Myocyte (in vitro differentiated cells): ENCODE measurements at regions not wholly inside any gene's neighbourhood (a gene's known extent, or its start where the extent isn't known, plus 50 kb on each side); places are given as distances from the start of the nearest gene placed in this dataset.
A peak's percentile ranks its signal among the peaks of the same experiment; 100 is the strongest.

Experiments
- DNase-seq: peaks from one replicate; pipeline ENCODE4 v3.0.0-alpha.2; 2012; ENCODE audit warnings: low read depth

DNA sequence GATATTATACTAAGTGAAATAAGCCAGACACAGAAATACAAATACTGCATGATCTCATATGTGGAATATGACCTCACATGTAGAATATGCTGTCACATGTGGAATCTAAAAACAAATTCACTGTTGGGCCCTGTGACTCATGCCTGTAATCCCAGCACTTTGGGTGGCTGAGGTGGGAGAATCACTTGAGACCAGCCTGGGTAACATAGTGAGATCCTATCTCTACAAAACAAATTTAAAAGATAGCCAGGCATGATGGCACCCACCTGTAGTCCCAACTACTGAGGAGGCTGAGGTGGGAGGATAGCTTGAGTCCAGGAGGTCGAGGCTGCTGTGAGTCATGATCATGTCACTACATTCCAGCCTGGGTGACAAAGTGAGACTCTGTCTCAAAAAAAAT, 160.3 kb downstream of the PTEN start:
- no peak for DNase-seq

DNA sequence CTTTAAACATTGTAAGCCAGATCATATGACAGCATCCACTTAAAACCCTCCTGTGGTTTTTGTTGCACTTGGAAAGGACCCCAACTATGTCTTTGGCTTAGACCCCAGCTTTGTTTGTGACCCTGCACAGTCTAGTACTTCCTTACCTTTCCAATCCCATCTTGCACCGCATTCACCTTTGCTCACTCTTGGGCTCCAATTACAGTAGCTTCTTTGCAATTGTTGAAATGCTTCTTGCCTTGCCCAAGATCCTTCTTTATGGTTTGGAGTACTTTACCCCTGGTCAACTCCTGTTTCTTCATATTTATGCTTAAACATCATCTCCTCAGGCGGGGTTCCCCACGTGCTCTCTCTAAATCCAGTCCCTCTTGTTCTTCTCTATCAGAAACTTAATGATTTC, 162.6 kb downstream of the PTEN start:
- no peak for DNase-seq

DNA sequence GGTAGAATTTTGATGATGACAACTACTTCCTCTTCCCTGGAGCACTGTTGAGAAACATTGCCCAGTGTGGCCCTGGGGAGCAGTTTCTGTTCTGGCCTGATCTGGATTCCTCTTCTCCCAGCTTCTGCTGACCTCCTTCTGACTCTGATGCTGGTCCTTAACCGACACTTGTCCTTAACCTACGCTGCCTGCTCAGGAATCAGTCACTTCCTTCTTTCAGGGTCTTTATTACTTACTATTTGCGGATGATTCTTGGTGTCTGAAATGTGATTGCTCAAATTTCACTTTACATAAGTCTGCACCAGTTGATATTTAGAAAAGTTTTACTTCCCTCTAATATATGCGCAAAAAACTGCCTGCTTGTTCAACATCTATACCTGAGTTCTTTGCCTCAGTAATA, 164.1 kb downstream of the PTEN start:
- DNase-seq: no peak

DNA sequence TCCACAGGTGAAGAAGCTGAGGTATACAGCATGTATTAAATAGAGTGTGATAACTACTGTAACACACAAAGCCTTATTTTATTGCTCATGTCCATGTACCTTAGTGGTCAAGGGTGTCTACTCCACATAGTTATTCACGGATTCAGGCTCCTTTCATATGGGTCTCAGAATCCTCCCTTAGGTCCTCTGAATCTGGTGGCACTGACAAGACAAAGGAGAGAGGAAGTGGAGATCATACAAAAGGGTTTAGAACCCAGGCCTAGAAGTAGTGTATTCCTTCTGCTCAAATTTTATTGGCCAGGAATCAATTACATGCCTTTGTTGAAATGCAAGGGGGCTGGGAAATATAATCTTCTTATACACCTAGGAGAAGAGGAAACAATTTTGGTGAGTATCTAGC, 164.6 kb downstream of the PTEN start:
- no peak for DNase-seq

DNA sequence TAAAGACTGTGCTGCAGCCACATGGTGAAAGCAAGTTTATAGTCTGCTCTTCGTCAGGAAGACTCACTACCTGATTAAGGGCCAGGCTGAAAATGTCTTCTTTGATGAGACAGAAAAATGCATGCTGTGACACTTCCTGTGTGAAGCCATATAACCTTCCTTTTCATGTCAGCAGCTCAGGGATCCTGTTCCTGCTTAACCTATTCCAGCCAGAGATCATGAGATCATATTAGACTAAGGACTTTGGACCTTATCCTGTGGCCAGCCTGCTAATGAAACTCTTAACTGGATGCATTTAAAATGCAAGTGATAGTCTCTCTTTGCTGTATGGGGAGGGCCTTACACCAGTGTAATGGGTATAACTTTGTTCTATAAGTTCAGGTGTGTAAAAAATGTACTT, 165.2 kb downstream of the PTEN start:
- DNase-seq: no peak

DNA sequence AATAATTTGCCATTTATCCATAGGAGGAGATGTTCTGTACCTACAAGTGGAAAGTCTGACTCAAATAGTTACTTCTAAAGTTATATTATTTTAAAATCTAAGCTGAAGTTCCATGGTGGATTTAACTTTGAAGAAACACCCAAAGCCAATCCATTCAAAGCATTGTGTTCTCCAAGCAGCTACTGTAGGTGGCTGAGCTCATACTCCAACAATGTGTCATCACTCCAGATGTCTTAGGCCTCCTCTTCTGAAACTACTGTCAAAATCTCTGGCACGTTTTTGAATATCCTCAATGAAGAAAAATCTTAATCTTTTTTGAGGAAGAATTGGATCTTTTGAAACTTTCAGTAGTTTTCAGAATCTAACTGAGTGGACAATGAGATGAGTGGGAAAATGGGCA, 169.1 kb downstream of the PTEN start:
- peak; percentile 60 for DNase-seq

DNA sequence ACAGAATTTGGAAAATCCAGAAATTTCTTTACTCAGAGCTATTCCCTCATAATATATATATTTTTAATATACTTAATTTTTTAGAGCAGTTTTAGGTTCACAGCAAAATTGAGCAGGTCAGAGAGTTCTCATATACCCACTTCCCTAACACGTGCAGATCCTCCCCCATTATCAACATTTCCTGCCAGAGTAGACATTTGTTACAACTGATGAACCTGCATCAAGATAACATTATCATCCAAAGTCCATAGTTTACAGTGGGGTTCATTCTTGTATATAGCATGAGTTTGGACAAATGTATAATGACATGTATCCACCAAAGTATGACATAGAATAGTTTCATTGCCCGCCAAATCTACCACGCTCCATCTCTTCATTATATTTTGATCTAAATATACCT, 170.0 kb downstream of the PTEN start:
- no peak for DNase-seq

DNA sequence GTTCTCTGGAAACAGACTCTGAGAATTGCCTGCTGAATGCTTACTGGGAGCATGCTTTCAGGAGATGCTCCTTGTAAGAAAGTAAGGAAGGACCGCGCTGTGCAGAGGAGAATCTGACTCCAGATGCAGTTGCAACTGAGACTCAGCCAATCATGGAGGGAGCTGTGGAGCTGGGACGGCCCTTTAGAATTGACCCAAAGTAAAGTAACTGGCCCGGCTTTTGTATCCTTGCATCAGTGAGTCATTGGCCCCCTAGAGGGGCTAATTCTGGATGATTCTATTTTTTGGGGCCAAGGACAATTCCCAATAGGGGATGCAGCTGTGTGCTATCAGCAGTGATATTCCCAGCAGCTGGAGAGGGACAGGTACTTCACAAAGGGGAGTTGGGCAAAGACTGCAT, 170.4 kb downstream of the PTEN start:
- no peak for DNase-seq

DNA sequence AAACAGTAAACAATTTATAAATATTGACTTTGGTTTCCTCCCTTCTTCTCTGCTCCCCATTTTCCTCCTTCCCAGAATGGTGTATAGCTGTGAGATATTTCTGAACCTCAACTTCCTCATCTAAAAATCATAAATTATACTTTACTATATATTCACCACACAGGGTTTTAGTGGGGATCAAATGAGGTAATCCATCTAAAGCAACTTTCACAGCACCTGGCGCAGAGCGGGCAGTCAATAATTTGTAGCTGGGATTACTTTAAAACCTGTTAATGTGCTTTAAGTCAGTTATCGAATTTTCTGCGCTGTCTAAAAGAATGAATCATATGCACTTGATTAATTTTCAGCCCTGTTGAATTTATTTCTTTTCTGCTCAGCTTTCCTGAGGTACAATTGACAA, 172.7 kb downstream of the PTEN start:
- DNase-seq: no peak

DNA sequence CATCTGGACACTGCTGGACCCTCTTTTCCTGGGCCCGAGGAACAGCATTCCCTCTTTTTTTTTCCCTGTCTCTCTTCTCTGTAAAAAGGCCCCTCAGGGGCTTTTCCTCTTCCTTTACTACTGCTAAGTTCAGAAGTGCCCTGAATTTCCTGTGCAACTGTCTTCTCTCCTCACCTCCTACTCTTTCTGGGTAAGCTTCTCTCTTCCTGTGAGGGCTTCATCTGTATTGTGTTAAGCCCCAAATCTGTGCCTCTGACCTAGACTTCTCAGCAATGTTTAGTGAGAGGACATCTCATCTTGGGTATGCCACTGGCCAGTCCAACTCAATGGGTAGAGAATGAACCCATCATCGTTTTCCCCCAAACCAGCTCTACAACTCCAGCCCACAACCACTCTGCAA, 174.2 kb downstream of the PTEN start:
- DNase-seq: no peak

DNA sequence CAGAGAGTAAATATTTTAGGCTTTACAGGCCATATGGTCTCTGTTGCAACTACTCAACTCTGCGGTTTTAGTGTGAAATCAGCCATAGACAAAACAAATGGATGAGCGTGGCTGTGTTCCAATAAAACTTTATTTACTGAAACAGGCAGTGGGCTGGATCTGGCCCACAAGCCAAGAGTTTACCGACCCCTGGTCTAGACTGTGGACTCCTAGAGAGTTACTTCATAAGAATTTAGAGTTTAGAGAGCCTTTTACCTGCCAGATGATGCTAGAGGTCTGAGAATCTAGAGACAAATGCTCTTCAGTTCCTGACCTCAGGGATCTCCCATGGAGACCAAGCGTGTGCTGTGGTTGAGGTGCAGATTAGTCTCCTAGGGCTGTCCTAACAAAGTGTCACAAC, 174.8 kb downstream of the PTEN start:
- DNase-seq: peak; percentile 42

DNA sequence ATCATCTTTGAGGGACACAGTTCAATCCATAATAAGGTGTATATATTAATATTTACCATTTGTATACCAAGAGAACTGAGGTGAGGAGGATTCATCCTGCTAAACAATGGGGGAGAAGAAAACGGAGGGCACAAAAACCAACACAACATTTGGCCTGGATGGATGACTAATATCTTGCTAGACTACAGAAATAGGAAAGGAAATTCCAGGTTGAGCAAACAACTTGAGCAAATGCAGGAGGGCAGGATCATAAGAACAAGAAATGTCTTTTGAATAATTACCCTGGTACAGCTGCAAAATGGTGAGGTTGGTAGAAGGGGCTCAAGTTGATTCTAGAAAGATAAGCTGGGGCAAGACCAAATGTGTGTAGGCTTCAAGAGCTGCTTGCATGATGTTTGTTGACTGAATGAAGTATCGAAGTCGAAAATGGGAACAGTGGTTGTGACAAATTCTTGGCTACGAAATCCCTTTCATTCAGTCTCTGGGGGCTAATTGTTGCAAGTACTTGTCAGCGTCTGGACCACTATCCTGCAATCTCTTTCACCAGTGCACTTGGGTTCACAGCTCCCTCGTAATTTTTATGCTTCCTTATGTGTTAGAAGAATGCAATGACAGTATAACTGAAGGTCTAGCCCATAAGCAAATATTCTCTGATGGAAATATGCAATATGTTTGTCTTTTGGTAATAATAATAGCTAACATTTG, 176.2 kb downstream of the PTEN start:
- DNase-seq: peak; percentile 24

DNA sequence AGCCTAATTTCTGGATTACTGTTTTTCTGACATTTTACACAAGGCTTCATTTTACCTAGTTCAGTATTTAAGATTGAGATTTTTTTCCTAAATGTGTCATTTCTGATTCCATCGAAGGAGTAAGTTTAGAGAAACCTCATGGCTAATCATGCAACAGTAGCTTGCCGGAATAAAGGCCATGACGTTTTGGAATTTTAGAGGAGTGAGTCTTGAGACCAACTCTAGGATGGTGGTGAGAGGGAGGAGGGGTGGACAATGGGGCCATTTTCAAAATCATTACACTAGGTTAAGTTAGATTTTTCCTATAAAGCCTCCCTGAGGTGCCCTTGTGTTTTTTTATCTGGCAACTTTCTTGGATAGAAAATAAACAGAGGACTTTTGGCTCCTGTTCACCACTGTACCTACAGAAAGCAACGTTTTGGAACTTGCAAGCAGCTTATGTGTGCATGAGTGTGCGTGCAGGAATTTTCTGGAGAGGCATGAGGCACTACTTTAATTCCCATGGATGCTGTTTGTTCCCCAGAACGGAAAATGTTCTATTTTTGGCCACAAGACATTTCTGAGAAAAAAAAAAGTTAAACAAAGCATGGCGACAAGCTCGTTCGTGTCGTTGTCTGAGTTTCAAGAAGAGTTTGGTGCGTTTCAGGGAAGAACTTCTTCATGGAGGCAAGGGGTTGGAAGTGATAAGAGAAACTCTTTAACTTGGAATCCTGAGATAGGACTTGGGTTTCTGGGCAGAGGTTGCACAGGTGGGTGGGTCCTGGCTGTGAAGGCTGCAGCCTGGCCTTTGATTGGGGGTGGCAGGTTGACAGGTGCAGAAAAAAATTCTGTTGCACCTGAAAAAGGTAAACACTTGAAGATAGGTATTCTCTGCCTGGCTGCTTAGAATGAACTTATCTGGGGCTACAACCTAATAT, 178.1 kb downstream of the PTEN start:
- DNase-seq: no peak

DNA sequence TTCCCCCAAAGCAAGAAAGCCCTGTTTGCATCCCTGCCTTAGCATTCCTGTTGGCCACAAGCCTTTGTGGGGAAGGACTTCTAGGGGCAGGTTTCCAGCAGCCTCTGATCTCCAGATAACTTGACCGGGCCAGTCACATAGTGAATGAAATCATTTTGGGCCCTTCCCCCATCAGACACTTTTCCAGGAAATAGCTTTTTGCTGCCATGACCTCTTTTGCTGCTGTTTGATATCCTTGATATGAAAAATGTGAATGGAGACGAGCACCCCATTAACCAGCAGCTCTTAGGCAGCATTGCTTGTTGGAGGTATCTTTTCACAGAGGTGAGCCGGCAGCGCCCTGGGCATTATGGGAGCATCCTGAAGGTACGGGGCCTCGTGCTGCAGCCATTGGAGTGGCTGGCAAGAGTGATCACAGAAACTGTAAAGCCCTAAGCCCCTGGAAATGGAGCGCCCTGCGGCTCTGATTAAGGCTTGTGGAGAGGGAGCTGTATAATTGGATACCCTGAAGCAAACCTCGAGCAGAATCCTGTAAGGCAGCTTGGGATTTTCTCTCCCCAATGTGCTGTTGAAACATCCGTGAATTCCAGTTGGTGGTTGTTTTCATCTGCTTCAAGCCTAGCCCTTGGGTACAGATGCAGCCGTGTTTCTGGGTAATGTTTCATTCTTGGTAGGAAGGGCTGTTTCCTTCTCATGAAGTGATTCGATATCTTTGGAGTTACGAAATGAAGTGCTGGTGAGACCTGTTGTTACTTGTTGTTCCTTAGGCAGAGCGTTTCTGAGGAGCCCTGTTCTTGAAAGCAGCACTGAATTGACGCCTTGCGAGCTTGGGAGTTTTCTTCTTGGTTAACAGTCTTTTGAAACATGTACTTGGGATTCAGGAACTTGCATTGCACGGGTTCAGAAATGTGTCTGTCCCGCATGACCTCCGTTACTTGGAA, 179.0 kb downstream of the PTEN start:
- peak; percentile 89 for DNase-seq

DNA sequence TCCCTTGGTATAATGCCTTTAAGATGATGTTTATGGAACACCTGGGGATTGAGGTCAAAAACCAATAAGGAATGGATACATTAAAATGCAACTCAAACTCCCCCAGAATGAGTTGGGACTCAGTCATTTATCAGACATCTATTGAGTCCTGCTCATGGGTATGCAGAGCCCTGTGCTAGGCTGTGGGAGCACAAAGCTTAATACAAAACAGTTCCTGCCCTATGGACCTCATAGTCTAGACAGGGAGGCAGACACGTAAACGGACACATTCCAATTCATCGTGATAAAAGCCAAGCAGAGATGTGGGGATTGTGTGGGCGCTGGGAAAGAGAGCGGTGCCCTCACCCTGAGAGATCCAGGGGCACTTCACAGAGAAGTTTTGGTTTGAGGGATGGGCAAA, 181.7 kb downstream of the PTEN start:
- no peak for DNase-seq

DNA sequence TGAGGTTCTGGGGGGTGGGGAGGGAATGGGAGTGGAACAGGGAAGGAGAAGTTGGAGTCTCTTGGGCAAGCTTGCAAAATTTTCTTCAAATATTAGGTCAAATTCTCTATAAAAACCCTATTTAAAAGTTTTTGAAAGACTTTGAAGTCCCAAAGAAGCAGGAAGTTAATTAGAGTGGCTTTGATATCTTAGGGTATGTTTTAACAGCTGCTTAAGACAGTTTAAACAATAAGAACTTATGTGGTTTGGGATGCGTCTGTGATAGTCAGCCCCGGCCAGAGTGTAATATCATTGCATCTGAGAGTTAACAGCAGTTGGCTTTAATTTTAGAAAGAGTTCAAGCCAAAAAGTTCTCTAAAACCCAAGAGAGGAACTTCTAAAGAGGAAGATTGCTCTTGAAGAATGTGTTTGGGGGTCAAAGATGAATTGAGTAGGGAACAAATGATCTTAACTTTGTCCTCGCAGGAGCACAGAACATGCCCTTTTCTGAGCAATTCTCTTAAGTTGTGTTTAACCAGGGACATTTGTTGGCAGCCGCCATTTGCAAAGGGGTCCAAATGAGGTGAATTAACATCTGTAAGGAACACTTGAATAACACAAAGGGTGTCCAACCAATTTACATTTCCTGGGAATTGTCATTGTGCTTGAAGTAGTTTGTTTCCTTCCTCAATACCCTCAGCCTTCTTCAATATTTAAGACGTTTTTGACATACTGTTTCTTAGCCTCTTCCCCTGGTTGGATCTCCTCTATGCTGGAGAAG, 182.4 kb downstream of the PTEN start:
- DNase-seq: peak; percentile 58

DNA sequence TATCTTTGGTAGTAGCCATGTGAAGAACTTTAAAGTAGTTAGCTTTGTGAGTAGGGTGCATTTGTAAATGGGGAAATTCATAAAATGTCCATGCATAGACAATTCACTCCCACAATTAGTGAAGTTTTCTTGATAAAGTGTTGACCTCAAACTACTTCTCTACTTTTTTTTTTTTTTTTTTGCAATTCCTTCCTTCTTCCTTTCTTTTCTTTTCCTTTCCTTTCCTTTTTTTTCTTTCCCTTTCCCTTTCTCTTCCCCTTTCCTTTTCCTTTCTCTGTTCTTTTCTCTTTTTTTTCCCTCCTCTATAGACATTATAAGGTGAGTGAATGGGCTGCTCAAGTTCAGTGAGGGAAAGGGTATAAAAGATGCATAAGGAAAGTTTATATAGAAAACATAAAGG, 184.2 kb downstream of the PTEN start:
- no peak for DNase-seq

DNA sequence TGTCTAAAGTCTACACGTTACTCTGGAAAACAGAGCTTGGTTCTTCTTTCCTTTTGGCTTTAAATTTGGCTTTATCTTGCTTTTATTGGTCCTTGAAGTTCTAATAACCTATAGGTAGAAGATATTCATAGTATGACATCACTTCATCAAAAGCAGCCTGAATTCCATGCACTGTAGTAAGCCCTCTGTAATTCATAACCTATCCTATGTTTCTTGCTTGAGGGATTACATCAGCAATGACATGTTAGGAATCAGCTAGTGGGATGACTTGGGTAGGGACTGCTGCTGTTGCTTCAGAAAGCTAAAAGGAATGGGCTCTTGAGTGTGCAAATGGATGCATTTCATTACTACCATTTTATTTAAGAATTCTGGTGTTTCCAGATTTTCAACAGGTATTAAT, 184.9 kb downstream of the PTEN start:
- no peak for DNase-seq

DNA sequence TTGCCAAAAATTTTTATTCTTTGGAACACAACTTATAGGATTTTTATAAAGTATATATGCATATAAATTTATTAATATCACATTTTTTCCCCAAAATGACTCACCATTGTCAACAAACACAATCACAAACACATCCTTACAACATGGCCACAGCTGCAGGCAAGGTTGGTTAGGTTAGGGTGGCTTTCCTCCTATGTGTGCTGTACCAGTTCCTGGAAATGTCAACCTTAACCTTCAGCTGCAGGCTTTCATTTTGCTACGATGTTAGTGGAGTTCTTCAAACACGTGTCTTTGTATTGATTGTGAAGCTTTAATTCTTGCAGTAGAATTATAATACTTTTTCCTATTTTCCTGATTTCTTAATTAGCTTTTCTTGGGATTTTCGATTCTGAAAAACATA, 185.8 kb downstream of the PTEN start:
- DNase-seq: no peak

DNA sequence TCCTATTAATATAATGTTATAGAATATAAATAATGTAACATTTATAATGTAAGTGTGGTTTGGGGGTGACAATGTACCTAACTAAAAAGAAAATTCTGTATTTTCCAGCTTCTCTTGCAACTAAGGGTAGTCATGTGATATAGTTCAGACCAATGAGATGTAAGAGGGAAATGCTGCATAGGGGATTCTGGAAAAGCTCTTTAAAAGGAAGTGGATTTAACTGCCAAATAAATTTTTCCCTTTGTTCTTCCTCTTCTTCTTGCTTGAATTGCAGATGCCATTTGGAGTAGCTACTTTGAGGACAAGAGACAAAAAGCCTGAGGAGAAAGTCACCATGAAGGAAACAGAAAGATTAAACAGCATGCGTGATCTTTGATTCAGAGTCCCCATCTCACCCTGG, 194.3 kb downstream of the PTEN start:
- DNase-seq: no peak

DNA sequence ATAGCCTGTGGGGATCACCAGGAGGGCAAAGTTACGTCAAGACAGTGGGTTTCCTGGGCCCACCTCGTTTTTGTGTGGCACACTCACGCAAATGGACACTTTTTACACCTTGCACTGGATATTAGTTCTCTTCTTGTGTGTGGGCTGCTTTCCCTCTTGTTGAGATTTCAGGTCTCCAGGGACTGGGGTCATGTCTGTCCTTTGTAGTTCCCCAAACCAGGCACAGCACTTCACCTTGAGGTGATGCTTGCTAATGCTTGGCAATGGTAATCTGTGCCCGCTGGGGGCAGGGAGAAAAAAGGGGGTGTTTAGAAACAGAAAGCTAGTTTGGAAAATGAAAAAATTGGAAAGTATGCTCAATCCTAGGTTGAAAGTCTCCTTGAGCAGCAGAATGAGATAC, 195.3 kb downstream of the PTEN start:
- DNase-seq: no peak
